Upper lobe of left lung (tissue), 6 donors: ENCODE measurements at regions not wholly inside any gene's neighbourhood (a gene's known extent, or its start where the extent isn't known, plus 50 kb on each side); places are given as distances from the start of the nearest gene placed in this dataset.

ENCODE experiments used
- ATAC-seq, 2 donors: fragments of 200-7000 bp; cut with Tn5 transposase; one replicate each; pipeline ENCODE4 v1.9.1; 2022; ENCODE audit warnings: mild to moderate bottlenecking in 2 of 2, moderate library complexity in 2 of 2; ENCODE audit not compliant: low FRiP score in 2 of 2
- DNase-seq, 2 donors: peaks; one replicate each; pipeline ENCODE4 v3.0.0-alpha.2; 2019 to 2020
- H3K27ac ChIP-seq, 4 donors: fragments of 200-600 bp; sonication (generic); one replicate each; pipeline ENCODE4 v1.5.1; 2016 to 2019
- H3K27me3 ChIP-seq, 4 donors: fragments of 200-600 bp; sonication (generic); one replicate each; pipeline ENCODE4 v1.5.1; 2017 to 2019
- H3K36me3 ChIP-seq, 4 donors: fragments of 200-600 bp; sonication (generic); one replicate each; pipeline ENCODE4 v1.5.1; 2016 to 2019
- H3K4me1 ChIP-seq, 4 donors: fragments of 200-600 bp; sonication (generic); one replicate each; pipeline ENCODE4 v1.5.1; 2018 to 2019
- H3K4me3 ChIP-seq, 4 donors: fragments of 200-600 bp; sonication (generic); one replicate each; pipeline ENCODE4 v1.5.1; 2017 to 2019; ENCODE audit warnings: mild to moderate bottlenecking in 2 of 4, moderate library complexity in 1 of 4
- H3K9me3 ChIP-seq, 4 donors: fragments of 200-600 bp; sonication (generic); one replicate each; pipeline ENCODE4 v1.5.1; 2018 to 2019
- EP300 ChIP-seq, 4 donors: sonication (generic); formaldehyde crosslinking; IDR thresholded peaks; one replicate each; pipeline ENCODE4 v1.5.1; 2017; ENCODE audit warnings: antibody characterized with exemption in 4 of 4, control low read depth in 2 of 4
- POLR2A ChIP-seq, 4 donors: fragments of 450-650 bp; IDR thresholded peaks; one replicate each; pipeline ENCODE4 v1.5.1; 2016 to 2017; ENCODE audit warnings: antibody characterized with exemption in 4 of 4, mild to moderate bottlenecking in 2 of 4
- POLR2AphosphoS5 ChIP-seq, 2 donors: sonication (generic); formaldehyde crosslinking; IDR thresholded peaks; one replicate each; pipeline ENCODE4 v1.5.1; 2017; ENCODE audit warnings: antibody characterized with exemption in 2 of 2
- WGBS, 2 donors: methylation state at CpG; one replicate each; pipeline ENCODE4 v1.1.5; 2017 to 2018; 5-methylcytosine and 5-hydroxymethylcytosine counted together
- TF ChIP-seq, protein P1 (sequence below), 6 experiments: fragments of 450-650 bp in 4 of 6; fragments of 200-600 bp in 2 of 6; sonication (generic) in 2 of 6; IDR thresholded peaks; one replicate each; pipeline ENCODE4 v1.5.1; 2016 to 2019; ENCODE audit warnings: antibody characterized with exemption in 6 of 6
- donor health status: DM: no; HTN: no; CAD: no; lungs with moderate emphysema.
- donor health status: DM: no; HTN: yes; CAD: no; lungs with severe emphysema.

DNA sequence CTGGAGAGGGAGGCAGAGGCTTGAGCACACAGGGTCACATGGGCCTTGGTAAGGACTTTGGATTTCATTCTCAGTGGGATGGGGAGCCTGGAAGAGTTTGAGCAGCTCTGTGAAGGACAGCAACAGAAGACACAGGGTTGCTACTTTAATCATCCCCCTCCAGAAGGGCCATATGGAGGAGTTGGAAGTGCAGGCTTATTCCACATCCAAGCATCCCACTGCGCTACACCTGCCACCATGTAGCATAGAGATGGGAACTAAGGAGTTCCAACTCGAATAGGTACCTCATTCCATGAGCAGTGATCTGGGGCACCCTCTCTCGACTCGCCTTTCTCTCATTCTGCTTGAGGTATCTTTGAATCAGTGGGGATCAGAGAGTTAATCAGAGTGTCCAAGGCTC lies 54.0 kb upstream of the CTTNBP2NL start:
- no peak for DNase-seq
- Histone ChIP-seq H3K4me3 (no peak overlapping the region), H3K27me3 (no peaks in the 10 kb centered on the region), H3K27ac (no peak overlapping the region), H3K9me3 (no peaks in the 10 kb centered on the region), H3K4me1 (peaks cover 0 to 4% (median 2%) of the 10 kb centered on the region in 4 donors), H3K36me3 (no peaks in the 10 kb centered on the region)
- ATAC-seq = no peak
- WGBS, 2 donors = 85 to 89% methylated on average over 4 of the region's 4 CpGs
- TF ChIP-seq POLR2A (IDR thresholded peaks at IDR 0.05) (no peak), EP300 (IDR thresholded peaks at IDR 0.05) (no peak), POLR2AphosphoS5 (IDR thresholded peaks at IDR 0.05) (no peak)
- TF ChIP-seq, protein P1, sequence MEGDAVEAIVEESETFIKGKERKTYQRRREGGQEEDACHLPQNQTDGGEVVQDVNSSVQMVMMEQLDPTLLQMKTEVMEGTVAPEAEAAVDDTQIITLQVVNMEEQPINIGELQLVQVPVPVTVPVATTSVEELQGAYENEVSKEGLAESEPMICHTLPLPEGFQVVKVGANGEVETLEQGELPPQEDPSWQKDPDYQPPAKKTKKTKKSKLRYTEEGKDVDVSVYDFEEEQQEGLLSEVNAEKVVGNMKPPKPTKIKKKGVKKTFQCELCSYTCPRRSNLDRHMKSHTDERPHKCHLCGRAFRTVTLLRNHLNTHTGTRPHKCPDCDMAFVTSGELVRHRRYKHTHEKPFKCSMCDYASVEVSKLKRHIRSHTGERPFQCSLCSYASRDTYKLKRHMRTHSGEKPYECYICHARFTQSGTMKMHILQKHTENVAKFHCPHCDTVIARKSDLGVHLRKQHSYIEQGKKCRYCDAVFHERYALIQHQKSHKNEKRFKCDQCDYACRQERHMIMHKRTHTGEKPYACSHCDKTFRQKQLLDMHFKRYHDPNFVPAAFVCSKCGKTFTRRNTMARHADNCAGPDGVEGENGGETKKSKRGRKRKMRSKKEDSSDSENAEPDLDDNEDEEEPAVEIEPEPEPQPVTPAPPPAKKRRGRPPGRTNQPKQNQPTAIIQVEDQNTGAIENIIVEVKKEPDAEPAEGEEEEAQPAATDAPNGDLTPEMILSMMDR (IDR thresholded peaks at IDR 0.05) = no peak

DNA sequence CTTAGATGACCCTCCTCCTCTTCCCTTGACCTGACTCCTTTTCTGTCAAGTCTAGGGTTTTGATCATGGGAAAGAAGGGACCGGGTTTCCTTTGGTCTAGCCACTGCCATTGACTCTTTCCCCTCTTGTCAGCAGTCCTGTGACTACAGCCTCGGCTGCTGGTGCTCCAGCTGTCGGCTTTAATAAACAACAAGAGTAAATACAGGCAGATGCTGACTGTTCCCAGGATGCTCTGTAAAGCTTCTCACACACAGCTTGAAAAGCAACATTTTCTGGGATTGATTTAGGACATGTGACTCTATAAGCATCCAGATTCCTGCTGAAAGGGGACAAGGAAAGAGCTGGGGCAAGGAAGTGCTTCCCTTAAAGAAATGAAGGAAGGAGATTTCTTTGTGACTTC lies 53.5 kb upstream of the CTTNBP2NL start:
- ATAC-seq (no peak), DNase-seq (no peak)
- no peak for TF ChIP-seq POLR2A (IDR thresholded peaks at IDR 0.05)
- TF ChIP-seq, protein P1 (IDR thresholded peaks at IDR 0.05) = no peak
- no peak for TF ChIP-seq POLR2AphosphoS5 (IDR thresholded peaks at IDR 0.05)
- Histone ChIP-seq H3K27ac (no peak overlapping the region), H3K4me3 (no peak overlapping the region), H3K9me3 (no peaks in the 10 kb centered on the region), H3K27me3 (no peaks in the 10 kb centered on the region), H3K4me1 (no peaks in the 10 kb centered on the region), H3K36me3 (no peaks in the 10 kb centered on the region)
- WGBS, 2 donors = 51 to 63% methylated on average over 3 of the region's 3 CpGs

DNA sequence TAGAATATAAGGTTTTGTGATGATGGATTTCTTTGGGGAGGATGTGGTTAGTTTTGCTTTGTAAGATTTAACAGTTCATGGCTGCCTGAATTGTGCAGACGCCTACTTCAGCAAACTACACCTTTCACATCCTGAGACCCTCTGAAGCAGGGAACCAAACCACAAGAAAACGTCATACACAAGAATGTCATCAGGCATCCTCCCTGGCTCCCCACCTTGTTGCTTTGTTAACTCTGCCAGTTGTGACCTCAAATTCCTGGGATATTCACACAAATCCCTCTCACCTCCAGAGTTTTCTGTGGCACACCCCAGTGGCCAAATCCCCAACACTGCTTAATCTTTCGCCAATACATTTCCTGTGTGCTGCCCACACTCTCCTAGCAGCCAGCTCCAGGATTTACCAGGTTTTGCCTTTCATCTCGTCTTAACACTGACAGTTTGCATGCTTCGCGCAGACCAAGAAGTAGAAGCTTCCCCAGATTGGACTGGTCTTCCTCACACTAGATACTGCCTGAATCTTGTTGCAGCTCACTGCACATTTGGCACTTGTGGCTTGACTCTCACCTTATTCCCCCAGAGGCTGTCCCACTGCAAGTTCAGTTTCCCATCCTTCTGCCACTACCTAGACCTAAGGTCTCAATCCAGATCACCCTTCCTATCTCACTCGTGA lies 51.1 kb upstream of the CTTNBP2NL start:
- ATAC-seq (no peak), DNase-seq (no peak)
- no peaks in the 10 kb centered on the region for H3K4me1 ChIP-seq
- WGBS, 2 donors = 49 to 55% methylated on average over 7 of the region's 7 CpGs
- H3K27me3 ChIP-seq = no peaks in the 10 kb centered on the region
- TF ChIP-seq, protein P1 (IDR thresholded peaks at IDR 0.05) = no peak
- TF ChIP-seq EP300 (IDR thresholded peaks at IDR 0.05) (no peak), POLR2A (IDR thresholded peaks at IDR 0.05) (no peak), POLR2AphosphoS5 (IDR thresholded peaks at IDR 0.05) (no peak)
- H3K9me3 ChIP-seq = peaks cover 0 to 2% (median 1%) of the 10 kb centered on the region in 4 donors
- no peak overlapping the region for H3K27ac ChIP-seq
- no peak overlapping the region for H3K4me3 ChIP-seq
- H3K36me3 ChIP-seq = no peaks in the 10 kb centered on the region
